Keratinocyte (primary cell): ENCODE measurements at regions not wholly inside any gene's neighbourhood (a gene's known extent, or its start where the extent isn't known, plus 50 kb on each side); places are given as distances from the start of the nearest gene placed in this dataset.

Experiments used
- DNase-seq: peaks from one replicate; pipeline ENCODE4 v3.0.0-alpha.2; 2011; ENCODE audit warnings: low read depth, missing footprints, low spot score
- FAIRE-seq: peaks from 2 replicates; lab custom pipeline; 2011; peaks lifted over from hg19 to GRCh38; lab: Jason Lieb, UNC
- H2AFZ ChIP-seq: 2 replicates; pipeline ENCODE4 v1.6.0; 2012; ENCODE audit warnings: low read length, control low read depth, inconsistent platforms; ENCODE audit not compliant: control insufficient read depth
- H3K27ac ChIP-seq: 2 replicates; pipeline ENCODE4 v1.5.1; 2011; ENCODE audit warnings: low read length; ENCODE audit not compliant: control insufficient read depth, insufficient read depth
- H3K27me3 ChIP-seq: 3 replicates; pipeline ENCODE4 v1.6.0; 2011; ENCODE audit warnings: low read length; ENCODE audit not compliant: control insufficient read depth, insufficient read depth; ENCODE audit errors: extremely low read depth
- H3K36me3 ChIP-seq, 2 experiments: 2 replicates in 1 of 2; 3 replicates in 1 of 2; pipeline ENCODE4 v1.5.1; 2011; ENCODE audit warnings: low read length in 2 of 2, mild to moderate bottlenecking in 1 of 2; ENCODE audit not compliant: control insufficient read depth in 2 of 2, insufficient read depth in 2 of 2; ENCODE audit errors: extremely low read depth in 1 of 2
- H3K4me1 ChIP-seq: 3 replicates; pipeline ENCODE4 v1.5.1; 2011; ENCODE audit warnings: low read length; ENCODE audit not compliant: control insufficient read depth, insufficient read depth; ENCODE audit errors: extremely low read depth
- H3K4me2 ChIP-seq: 3 replicates; pipeline ENCODE4 v1.6.0; 2011; ENCODE audit warnings: low read depth, low read length; ENCODE audit not compliant: control insufficient read depth, insufficient read depth; ENCODE audit errors: extremely low read depth
- H3K4me3 ChIP-seq, 3 experiments: fragments of 200-600 bp in 1 of 3; sonication (generic) in 1 of 3; 2 replicates in 2 of 3; 3 replicates in 1 of 3; pipeline ENCODE4 v1.5.1; 2011 to 2016; ENCODE audit warnings: low read length in 3 of 3, mild to moderate bottlenecking in 3 of 3, control low read depth in 2 of 3, inconsistent platforms in 1 of 3, low read depth in 1 of 3, mixed read lengths in 1 of 3, mixed run types in 1 of 3, moderate library complexity in 1 of 3; ENCODE audit not compliant: control insufficient read depth in 2 of 3, insufficient read depth in 2 of 3; ENCODE audit errors: extremely low read depth in 1 of 3
- H3K79me2 ChIP-seq: 2 replicates; pipeline ENCODE4 v1.6.0; 2012; ENCODE audit warnings: low read length; ENCODE audit not compliant: control insufficient read depth, insufficient read depth
- H3K9ac ChIP-seq: 3 replicates; pipeline ENCODE4 v1.6.0; 2011; ENCODE audit warnings: low read length; ENCODE audit not compliant: control insufficient read depth, insufficient read depth; ENCODE audit errors: extremely low read depth
- H3K9me1 ChIP-seq: 3 replicates; pipeline ENCODE4 v1.6.0; 2011; ENCODE audit warnings: low read length; ENCODE audit not compliant: control insufficient read depth, insufficient read depth; ENCODE audit errors: extremely low read depth
- H3K9me3 ChIP-seq: 2 replicates; pipeline ENCODE4 v1.5.1; 2012; ENCODE audit warnings: low read depth, low read length; ENCODE audit not compliant: control insufficient read depth
- H4K20me1 ChIP-seq: 3 replicates; pipeline ENCODE4 v1.6.0; 2011; ENCODE audit warnings: low read length; ENCODE audit not compliant: control insufficient read depth, insufficient read depth; ENCODE audit errors: extremely low read depth
- EZH2 ChIP-seq: IDR thresholded peaks from one replicate; pipeline ENCODE4 v1.6.1; 2012; ENCODE audit warnings: inconsistent platforms, mild to moderate bottlenecking, low read length, moderate library complexity
- dilution Hi-C: fragments of 300-500 bp; cut with MboI; formaldehyde crosslinking; loops from one replicate; pipeline ENCODE4 v1.7.0; 2020; ENCODE audit warnings: low sequenced_read_pairs; ENCODE audit not compliant: extremely low pct_ligation_motif_present
- TF ChIP-seq, protein P1 (sequence below), 3 experiments: IDR thresholded peaks in 1 of 3; conservative IDR thresholded peaks in 1 of 3; optimal IDR thresholded peaks in 1 of 3; 2 replicates in 2 of 3; 3 replicates in 1 of 3; pipeline versions ENCODE3 to v1.5.1; 2011; ENCODE audit warnings: low read length in 3 of 3, mild to moderate bottlenecking in 3 of 3, moderate library complexity in 2 of 3, control low read depth in 1 of 3, inconsistent platforms in 1 of 3; ENCODE audit not compliant: insufficient read depth in 2 of 3; ENCODE audit errors: extremely low read depth in 1 of 3

DNA sequence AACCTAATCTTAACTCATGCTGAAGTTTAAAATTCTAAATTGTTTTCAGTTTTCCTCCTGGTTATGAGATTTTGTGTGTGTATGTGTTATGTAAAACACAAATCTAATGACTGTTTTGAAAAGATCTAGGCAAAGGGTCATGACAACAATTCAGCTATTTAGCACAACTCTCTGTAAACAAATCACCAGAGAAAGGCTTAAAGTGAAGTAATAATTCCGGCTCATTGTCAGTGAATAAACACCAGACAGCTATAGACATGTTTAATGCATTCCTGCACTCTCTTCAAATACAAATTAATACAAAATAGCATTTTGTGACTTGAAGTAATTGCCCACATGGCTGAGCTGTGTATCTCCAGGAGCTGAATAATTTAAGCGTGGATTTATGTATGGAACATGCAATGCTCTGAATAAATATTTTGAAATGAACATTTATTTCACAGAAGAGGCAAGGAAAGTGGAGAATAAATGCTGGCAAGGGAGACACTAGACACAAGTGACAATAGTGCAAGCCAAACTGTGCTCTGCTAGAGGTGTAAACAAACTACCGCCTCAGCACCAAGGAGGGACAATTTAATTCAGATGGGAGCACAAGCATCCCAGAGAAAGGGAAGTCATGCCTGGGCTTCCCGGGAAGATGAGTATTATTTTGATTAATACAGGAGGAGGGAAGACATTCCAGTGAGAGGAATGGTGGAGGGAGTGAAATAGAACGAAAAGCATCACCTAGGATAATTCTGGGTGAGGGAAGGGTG lies 133.6 kb upstream of the XPO1 start:
- no peaks in the 10 kb centered on the region for H3K79me2 ChIP-seq
- TF ChIP-seq, protein P1, sequence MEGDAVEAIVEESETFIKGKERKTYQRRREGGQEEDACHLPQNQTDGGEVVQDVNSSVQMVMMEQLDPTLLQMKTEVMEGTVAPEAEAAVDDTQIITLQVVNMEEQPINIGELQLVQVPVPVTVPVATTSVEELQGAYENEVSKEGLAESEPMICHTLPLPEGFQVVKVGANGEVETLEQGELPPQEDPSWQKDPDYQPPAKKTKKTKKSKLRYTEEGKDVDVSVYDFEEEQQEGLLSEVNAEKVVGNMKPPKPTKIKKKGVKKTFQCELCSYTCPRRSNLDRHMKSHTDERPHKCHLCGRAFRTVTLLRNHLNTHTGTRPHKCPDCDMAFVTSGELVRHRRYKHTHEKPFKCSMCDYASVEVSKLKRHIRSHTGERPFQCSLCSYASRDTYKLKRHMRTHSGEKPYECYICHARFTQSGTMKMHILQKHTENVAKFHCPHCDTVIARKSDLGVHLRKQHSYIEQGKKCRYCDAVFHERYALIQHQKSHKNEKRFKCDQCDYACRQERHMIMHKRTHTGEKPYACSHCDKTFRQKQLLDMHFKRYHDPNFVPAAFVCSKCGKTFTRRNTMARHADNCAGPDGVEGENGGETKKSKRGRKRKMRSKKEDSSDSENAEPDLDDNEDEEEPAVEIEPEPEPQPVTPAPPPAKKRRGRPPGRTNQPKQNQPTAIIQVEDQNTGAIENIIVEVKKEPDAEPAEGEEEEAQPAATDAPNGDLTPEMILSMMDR (optimal IDR thresholded peaks at IDR 0.05 in 1 of 3, IDR thresholded peaks at IDR 0.05 in 1 of 3, conservative IDR thresholded peaks at IDR 0.05 in 1 of 3; ENCODE audit: extremely low read depth in 1 of 3, insufficient read depth in 2 of 3, low read length in 3 of 3): no peak
- H3K27me3 ChIP-seq: no peaks in the 10 kb centered on the region
- peaks cover 3% of the 10 kb centered on the region for H3K9me3 ChIP-seq
- H3K4me3 ChIP-seq: peak overlapping the region in 1 of 3 experiments; percentile 13
- FAIRE-seq (no peak), DNase-seq (no peak)
- H3K9ac ChIP-seq: no peak overlapping the region
- H3K27ac ChIP-seq: no peak overlapping the region
- no peaks in the 10 kb centered on the region for H3K9me1 ChIP-seq
- H3K4me1 ChIP-seq: peaks cover 15% of the 10 kb centered on the region
- H3K36me3 ChIP-seq: no peaks in the 10 kb centered on the region
- dilution Hi-C loops: no loop called here
- peak overlapping the region; percentile 71 for H2AFZ ChIP-seq
- H4K20me1 ChIP-seq: no peaks in the 10 kb centered on the region
- H3K4me2 ChIP-seq: peak overlapping the region; percentile 76

DNA sequence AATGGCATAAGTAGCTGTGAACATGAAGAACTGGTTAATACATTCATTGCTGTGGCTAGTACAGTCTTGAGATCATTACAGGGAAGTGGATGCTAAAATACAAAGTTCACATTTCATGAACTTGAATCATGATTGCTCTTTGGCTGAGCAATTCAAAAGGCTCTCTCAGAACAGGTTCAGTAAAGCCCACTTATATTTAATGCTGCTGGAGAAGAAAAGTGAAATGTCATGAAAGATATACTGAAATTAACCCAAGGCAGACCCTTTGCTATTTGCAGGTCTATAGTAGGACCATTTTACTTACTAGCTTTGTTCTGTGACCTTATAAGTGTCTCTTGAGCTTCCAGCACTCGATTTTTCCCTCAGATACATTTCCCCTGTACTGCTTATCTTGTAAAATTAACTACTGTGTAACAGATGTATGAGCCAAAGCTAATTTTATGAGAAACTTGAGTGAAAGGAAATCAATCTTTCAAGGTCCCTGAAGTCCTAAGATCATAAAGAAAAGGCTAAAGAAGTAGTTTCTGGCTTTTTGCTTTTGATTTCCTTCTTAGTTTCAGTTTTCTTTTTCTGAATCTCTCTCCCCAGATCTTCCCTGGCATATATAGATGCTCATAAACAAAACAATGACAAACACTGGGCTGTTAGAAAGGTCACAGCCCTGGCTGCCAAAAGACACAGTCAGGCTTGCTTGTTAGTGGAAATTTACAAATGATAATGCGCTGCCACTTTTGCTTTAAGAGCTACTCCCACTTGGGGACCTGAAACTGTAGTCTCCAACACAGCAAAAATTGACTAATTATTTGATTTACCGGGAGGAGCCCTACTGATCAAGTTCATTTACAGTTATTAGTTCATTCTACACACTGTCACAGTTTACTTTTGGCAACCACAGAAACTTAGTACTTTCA lies 132.7 kb upstream of the XPO1 start:
- no peak for DNase-seq
- H4K20me1 ChIP-seq: no peaks in the 10 kb centered on the region
- no peak overlapping the region for H3K27ac ChIP-seq
- no peaks in the 10 kb centered on the region for H3K9me1 ChIP-seq
- dilution Hi-C loops: no loop called here
- H3K79me2 ChIP-seq: no peaks in the 10 kb centered on the region
- no peaks in the 10 kb centered on the region for H3K36me3 ChIP-seq
- peaks cover 15% of the 10 kb centered on the region for H3K4me1 ChIP-seq
- peak overlapping the region; percentile 71 for H2AFZ ChIP-seq
- H3K9ac ChIP-seq: peak overlapping the region; percentile 49
- peak overlapping the region; percentile 76 for H3K4me2 ChIP-seq
- H3K4me3 ChIP-seq: peak overlapping the region in 2 of 3 experiments; percentile 48
- TF ChIP-seq, protein P1 (optimal IDR thresholded peaks at IDR 0.05 in 1 of 3, IDR thresholded peaks at IDR 0.05 in 1 of 3, conservative IDR thresholded peaks at IDR 0.05 in 1 of 3; ENCODE audit: extremely low read depth in 1 of 3, insufficient read depth in 2 of 3, low read length in 3 of 3): no peak
- no peak for TF ChIP-seq EZH2
- FAIRE-seq: no peak
- H3K27me3 ChIP-seq: no peaks in the 10 kb centered on the region
- peaks cover 3% of the 10 kb centered on the region for H3K9me3 ChIP-seq
